HG02642 (cell line): ENCODE measurements at regions not wholly inside any gene's neighbourhood (a gene's known extent, or its start where the extent isn't known, plus 50 kb on each side); places are given as distances from the start of the nearest gene placed in this dataset.

Experiments
- ATAC-seq: cut with Tn5 transposase; IDR thresholded peaks from one replicate; pipeline ENCODE4 v1.9.1; 2021; ENCODE audit warnings: mild to moderate bottlenecking; ENCODE audit not compliant: unreplicated experiment, poor library complexity

GRCh38 chr6:6376845-6377244, 56.4 kb upstream of the F13A1 start:
- ATAC-seq = no peak

GRCh38 chr6:6377621-6378020, 57.2 kb upstream of the F13A1 start:
- ATAC-seq = no peak

GRCh38 chr6:6379573-6379972, 59.1 kb upstream of the F13A1 start:
- ATAC-seq = no peak

GRCh38 chr6:6384520-6384919, 64.1 kb upstream of the F13A1 start:
- ATAC-seq = no peak

- ATAC-seq = no peak
These were observed 65.5 kb upstream of the F13A1 start for GRCh38 chr6:6386010-6386409.

GRCh38 chr6:6390849-6391602, 70.6 kb upstream of the F13A1 start:
- ATAC-seq = peak; percentile 69

- ATAC-seq = peak; percentile 69
These were observed 72.0 kb upstream of the F13A1 start for GRCh38 chr6:6392214-6393068.

- ATAC-seq = peak; percentile 3
These were observed 72.6 kb upstream of the F13A1 start for GRCh38 chr6:6393069-6393529.

GRCh38 chr6:6395581-6396197, 75.2 kb upstream of the F13A1 start:
- ATAC-seq = no peak

GRCh38 chr6:6397842-6398241, 77.4 kb upstream of the F13A1 start:
- ATAC-seq = no peak

GRCh38 chr6:6399568-6399967, 79.1 kb upstream of the F13A1 start:
- ATAC-seq = no peak

GRCh38 chr6:6401401-6401800, 80.9 kb upstream of the F13A1 start:
- no peak for ATAC-seq

- no peak for ATAC-seq
These were observed 81.5 kb upstream of the F13A1 start for GRCh38 chr6:6402006-6402405.

- ATAC-seq = no peak
These were observed 82.1 kb upstream of the F13A1 start for GRCh38 chr6:6402591-6402990.

GRCh38 chr6:6405031-6405430, 84.6 kb upstream of the F13A1 start:
- no peak for ATAC-seq

- no peak for ATAC-seq
These were observed 85.7 kb upstream of the F13A1 start for GRCh38 chr6:6405997-6406714.

- ATAC-seq = no peak
These were observed 86.2 kb upstream of the F13A1 start for GRCh38 chr6:6406715-6407070.

- peak; percentile 97 for ATAC-seq
These were observed 86.7 kb upstream of the F13A1 start for GRCh38 chr6:6407071-6407741.

GRCh38 chr6:6409397-6410030, 89.1 kb upstream of the F13A1 start:
- ATAC-seq = no peak

- ATAC-seq = no peak
These were observed 90.7 kb upstream of the F13A1 start for GRCh38 chr6:6411115-6411514.
